Uterus (tissue), 2 donors: ENCODE measurements at regions not wholly inside any gene's neighbourhood (a gene's known extent, or its start where the extent isn't known, plus 50 kb on each side); places are given as distances from the start of the nearest gene placed in this dataset.

Experiments
- CTCF ChIP-seq, 4 experiments: fragments of 200-600 bp in 2 of 4; fragments of 450-650 bp in 2 of 4; sonication (generic) in 2 of 4; IDR thresholded peaks; one replicate each; pipeline ENCODE4 v1.5.1; 2016 to 2019; ENCODE audit warnings: antibody characterized with exemption in 4 of 4, mild to moderate bottlenecking in 2 of 4, moderate library complexity in 1 of 4
- POLR2A ChIP-seq, 2 donors: fragments of 450-650 bp; IDR thresholded peaks; one replicate each; pipeline ENCODE4 v1.6.1; 2016; ENCODE audit warnings: antibody characterized with exemption in 2 of 2, mild to moderate bottlenecking in 1 of 2, moderate library complexity in 1 of 2

- no peak for TF ChIP-seq CTCF (IDR thresholded peaks at IDR 0.05)
- TF ChIP-seq POLR2A (IDR thresholded peaks at IDR 0.05) = no peak
Measured at GRCh38 chr10:45227042-45227441, 88.4 kb downstream of the OR13A1 start.
